ENCODE measurements at regions not wholly inside any gene's neighbourhood (a gene's known extent, or its start where the extent isn't known, plus 50 kb on each side); places are given as distances from the start of the nearest gene placed in this dataset.

DNA sequence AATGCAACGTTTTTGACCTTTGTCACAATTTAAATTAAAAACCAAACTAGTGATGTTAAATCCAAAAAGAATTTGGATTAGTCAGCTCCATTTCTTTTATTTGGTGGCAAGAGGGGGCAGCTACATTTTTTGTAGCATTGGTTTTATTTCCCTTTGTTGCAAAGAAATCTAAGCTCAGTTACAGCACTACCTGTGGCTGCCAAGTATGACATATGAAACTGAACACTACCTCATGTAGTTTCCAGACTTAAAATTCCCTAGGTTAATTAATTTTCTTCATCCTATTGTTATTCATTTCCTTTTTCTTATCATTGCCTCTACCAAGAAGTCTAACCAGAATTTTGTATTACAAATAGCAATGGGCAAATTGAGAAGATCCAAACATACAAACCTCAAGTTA, 393.5 kb downstream of the BRINP1 start:
- DNase-seq = no peak

DNA sequence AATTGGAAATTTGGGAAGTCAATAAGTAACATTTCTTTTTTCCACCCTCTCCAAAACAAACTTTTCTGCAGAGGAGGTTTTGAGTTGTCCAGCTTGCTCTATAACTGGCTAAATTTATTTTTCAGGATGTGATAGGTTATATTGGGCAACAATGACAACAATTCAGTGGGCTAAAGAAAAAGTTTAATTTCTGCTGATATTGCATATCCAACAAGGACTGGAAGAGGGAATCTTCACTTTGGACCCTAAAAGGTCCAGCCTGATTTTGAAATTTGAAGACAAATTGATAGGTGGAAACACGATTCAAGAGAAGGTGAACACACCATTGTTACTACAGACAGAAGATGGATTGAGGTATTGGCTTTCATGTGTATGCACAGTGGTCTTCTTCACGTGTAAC, 393.1 kb downstream of the BRINP1 start:
- DNase-seq = no peak

DNA sequence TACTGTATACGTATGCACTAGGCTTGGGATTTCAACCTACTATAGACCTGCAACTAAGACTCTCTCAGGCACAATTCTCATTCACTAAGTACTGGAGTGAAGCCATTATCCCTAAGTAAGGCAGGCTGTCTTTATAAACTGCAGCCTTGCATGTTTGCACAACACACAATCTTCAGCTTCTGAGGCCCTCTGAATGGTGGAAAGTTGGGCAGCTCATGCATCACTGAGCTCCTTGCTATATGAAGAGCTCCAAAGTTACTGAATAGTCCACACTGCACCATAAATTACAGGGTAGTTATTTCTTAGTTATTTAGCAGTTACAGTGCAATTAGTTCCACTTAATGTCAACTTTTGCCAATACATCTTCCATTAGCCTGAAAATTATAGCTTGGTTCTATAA, 384.6 kb downstream of the BRINP1 start:
- DNase-seq = no peak

DNA sequence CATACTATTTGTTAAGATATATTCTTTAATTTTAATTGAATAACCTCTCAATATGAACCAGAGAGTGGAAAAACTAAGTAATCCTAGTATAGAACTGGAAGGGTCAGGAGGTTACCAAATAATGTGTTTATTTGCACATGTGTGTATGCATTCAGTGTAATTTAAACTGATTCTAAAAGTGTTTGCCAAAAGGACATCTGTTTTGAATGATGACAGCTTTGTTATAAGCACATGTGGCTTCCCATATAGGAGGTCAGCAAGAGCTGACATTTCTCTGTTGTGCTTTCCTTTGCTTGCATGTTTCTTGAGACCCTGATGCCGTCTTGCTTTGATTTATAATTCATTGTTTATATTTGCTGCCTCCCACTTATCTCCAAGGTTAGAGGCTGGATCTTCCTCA, 383.4 kb downstream of the BRINP1 start:
- DNase-seq = no peak

DNA sequence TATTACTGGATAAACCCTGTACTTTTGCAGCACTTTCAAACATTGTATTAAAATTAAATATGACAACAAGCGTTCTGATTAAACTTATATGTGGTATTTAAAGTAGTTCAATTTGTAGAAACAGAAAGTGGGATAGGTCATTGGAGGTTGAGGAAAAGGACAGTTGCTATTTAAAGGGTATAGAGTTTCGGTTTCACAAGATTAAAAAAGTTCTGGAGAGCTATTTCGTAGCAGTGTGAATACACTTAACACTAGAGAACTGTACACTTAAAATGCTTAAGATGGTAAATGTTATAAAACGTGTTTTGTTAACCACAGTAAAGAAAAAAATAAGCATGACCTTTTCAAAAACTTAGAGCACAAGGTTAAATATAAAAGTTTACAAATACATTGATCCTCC, 382.1 kb downstream of the BRINP1 start:
- DNase-seq = no peak

DNA sequence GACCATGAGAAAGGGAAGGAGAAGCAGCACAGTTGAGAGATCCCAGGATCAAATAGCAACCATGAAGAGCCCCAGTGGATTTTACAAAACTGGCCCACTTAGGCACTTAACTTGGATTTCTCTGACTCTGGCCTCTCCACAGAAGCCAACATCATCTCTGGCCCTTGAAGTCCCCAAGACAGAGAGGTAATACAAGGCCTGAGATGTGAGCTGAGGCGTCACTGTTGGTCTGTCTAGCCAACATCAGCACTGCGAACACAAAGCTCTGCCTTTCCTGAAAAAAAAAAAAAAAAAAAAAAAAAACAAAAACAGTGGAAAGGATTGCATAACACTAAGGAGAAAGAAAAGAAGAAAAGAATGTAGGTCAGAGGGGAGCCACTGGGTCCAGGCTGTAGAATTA, 378.3 kb downstream of the BRINP1 start:
- no peak for DNase-seq

DNA sequence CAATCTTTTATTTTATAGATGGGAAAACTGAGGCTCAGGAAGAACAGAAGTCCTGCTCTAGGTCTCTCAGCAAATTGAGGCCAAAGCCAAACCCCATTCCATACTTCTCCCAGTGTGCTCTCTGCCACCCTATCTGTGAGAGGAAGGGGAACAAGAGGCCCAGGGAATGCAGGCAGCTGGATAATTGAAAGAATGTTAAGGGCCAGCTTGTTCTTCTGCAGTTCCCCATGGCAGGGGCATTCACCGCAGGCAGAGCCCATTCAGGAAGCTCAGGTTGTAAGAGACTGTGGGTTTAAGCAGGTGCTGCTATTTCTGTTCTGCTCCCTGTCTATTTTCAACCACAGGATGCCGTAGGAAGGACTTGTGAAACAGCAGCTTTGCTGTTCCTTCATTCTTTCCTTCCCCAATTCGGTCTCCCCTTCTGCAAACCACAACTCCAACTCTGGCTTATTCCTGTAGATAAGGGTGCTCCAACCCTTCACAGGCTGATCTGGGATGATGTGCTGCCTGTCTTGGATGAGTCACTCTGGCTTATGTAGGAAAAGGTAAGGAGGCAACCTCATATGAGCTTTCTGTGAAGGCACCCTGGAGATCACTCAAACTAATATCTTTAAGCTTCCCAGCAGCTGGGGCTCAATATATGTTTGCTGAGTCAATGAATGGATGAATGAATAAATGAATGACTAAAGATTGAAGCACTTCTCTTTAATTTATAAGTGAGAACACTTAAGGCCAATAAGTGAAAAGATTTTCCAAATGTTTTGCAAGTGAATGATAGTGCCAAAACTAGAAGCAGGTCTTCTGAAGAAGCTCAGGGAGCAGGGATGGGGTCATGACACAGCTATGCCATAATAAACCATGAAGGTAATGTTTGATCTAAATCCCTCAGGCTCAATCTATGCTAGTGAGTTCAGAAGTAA, 377.6 kb downstream of the BRINP1 start:
- DNase-seq = no peak

DNA sequence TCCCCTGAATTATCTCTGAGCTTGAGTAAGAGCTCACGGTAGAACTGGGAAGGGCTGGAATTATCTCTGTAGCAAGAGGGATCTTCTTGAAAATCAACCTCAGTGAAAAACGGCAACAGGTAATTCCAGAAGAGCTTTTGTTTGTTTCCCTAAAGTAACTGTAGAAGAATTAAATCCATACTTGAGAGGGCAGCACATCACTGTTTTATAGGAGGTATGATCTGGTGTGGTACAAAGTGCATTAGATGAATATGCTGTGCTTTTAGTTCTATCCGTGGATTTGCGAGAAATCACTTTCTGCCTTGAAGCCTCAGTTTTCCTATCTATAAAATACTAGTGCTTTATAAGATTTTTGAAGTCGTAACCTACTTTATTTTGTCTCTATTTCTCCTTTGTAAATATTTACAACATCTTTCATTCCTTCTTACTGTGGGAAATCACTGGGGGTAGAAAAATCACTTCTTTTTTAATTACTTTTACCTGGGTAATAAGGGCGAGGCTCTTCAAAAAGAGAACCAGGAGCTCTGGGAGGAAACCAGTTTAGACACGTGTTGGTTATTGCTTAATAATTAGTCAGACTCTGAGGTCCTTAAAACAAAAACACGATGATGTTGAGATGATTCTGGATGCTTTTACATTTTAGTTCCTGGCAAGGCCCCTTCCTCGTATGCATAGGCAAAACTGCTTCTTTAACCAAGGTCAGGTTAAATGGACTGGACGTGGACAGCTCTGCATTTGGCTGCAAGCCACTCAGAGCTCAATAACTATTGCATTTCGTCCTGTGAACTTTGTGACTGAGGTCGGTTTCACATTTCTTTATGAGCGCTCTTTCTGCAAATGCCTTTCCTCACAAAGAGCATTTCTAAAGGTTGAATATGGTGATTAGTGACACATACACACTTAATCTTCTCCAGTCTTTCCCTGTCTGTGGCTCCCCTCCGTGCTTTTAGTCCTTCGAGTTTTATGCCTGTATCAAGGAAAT, 376.1 kb downstream of the BRINP1 start:
- DNase-seq = no peak

DNA sequence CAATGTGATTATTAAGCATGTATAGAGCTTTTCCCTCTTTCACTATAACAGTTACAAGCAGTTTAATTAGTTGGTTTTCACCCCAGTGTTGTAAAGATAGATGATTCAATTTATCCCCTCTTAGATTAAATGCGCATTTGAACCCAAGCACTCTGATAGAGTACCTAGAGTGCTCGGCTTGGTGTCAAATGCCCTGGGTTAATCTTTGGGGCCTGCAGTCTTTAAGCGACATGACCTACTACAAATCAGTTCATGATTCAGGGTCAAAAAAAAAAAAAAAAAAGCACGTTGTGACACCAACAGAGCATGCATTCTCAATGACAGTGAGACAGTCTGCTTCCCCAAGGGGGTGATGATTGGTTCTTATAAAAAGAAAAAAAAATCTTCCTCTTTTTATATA, 375.3 kb downstream of the BRINP1 start:
- DNase-seq = no peak

DNA sequence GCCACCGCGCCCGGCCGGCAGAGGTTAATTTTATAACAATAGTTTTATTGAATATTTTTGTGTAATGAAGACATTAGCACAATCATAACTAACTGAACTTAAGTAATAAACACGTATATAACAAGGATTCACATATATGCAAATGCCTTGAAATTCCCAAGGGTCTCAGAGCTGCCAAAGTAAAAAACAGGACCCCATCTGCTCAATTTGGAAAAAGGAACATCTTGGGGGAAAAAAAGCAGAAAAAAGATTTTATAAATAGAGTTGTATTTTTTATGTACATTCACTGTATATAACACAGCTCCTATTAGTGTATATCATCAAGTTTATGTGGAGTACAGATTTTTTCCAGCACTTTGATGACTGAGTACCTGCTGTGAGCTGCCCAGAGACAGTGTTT, 366.7 kb downstream of the BRINP1 start:
- no peak for DNase-seq

DNA sequence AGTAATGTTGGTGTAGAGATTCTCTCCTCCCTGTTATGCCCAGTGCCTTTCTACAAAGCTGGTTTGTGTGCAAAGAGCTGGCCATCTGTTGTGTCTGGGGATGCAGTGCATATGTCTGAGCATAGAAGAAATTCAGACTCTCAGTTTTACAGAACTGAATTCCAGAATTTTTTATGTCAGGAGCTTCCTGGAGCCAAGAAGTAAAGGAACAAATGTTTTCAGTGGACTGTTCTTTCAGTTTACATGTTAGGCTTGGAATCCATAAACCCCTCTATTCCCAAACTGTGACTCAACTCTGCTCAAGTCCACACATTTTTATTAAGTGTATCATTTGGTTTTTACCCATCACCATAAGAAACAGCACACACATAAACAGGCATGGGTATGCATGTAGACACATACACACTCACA, 366.0 kb downstream of the BRINP1 start:
- no peak for DNase-seq

DNA sequence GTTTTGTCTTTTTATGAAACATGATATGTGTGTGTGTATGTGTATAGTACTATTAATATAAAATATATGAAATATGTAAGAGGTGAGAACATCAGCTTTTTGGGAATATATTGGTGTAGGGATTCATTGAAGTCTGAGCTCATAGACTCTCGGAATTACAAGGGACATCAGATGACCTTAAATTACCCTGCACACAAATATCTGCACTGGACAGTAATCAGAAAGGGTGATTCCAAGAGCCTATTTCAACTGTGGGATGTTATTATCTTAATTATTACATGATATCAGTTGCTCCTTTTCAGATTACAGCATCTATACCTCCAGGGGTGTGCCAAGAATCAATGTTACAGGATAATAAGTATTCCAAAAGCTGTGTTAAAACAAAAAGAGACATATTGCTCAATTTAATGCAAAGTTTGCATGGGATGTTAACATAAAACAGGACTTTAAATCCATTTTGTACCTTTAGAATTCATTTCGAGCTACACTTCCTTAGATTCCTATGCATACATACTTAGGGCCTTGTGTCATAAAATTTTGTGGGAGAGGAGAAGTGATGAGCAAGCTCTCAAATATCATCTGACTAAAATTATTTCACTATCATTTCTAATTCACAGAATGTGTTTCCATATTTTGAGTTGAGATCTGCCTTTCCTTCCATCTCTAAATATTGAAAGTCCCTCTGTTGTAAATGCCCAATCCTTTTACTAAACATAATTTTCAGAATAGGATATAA, 365.2 kb downstream of the BRINP1 start:
- DNase-seq = no peak

DNA sequence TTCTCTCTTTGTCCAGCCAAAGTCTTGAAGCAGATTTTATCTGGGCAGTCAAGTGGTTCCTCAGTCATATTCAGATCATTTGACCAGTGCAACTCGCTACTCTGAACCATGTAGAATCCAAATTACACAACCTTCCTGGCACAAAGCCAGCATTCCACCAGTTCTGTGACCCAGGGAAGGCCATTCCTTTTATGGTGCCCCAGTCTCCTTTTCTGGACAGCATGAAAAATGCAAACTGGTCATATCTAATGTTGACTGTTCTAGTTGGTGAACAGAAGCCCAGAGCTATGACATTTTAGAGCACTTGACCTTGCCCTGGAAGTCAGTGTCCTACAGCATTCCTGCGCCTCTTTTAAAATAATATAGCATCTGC, 364.6 kb downstream of the BRINP1 start:
- DNase-seq = no peak

DNA sequence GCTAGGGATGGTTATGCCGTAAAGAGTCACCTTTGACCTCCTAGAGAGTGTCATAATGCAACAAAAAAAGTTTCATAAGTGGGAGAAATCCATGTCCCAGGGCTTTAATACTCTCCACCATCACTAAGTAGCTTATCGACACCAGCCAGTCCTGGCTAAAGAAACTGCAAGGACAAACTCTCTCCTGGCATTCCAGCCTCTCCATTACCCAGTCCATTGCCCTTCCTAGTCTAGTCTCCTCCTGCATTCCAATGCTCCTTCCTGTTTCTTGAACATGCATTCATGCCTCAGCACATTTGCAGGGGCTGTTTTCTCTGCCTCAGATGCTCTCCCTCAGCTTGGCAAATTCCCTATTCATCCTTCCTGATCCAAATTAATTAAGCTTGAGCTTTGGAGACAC, 364.1 kb downstream of the BRINP1 start:
- no peak for DNase-seq

DNA sequence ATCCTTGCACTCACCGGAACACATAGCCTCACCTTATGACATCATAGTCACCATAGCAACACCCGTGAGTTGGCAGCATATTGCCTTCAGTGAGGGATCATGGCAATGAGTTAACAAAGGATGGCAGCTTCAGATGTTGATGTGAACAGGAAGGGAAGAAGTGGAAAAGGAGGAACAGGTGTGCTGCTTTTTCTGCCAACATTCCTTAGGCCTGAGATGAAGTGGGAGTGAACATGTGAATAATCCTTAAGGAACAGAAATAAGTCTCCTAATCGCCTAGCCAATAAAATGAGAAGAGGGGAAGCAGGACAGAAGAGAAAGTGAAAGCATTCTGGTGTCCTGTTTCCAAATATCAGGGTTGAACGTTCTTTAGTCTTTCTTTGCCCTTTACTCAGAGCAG, 360.0 kb downstream of the BRINP1 start:
- no peak for DNase-seq

DNA sequence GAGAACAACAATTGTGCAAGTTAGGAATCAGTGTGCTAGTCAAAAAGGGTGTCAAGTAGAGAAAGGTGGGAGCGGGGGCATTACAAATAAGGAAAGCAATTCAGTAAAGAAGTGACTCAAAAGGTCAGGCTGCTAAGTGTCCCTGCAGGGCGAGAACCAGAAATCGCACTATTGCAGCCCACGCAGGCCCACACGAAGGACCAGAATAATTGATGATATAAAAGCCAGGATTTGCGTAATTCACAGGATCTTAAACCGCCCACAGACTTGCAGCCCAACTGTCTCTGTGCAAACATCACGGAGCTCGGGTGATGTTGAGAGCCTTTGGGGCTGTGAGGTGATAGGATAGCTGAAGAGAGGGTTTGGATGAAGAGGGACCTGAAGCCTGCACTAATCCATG, 349.0 kb downstream of the BRINP1 start:
- no peak for DNase-seq

DNA sequence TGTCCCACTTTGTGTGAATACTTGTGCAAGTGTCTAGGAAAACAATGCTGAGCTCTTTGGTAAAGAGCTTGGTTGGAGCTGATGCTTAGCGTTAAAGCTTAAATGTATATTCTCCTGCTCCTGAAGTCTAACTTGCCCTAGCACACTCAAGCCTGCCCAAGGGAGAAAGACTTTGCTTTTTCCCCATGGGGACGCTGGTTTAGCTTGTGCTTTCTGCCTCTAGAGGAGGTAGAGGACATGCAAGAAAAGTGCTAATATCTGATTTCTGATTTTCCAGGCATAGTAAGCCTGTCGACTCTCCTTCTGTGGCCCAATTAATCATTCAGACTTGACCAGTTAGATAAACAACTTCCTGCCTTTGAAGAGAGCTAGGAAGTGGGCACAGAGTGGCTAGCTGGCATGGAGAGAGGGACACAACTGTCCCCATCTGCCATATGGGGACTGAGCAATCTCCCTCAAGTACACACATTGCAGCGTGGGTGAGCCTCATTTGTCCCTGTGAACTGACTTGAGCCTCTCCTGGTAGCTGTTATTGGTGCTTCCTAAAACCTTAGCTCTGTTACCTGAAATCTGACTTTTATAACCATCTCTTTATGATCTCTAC, 348.4 kb downstream of the BRINP1 start:
- DNase-seq = no peak

DNA sequence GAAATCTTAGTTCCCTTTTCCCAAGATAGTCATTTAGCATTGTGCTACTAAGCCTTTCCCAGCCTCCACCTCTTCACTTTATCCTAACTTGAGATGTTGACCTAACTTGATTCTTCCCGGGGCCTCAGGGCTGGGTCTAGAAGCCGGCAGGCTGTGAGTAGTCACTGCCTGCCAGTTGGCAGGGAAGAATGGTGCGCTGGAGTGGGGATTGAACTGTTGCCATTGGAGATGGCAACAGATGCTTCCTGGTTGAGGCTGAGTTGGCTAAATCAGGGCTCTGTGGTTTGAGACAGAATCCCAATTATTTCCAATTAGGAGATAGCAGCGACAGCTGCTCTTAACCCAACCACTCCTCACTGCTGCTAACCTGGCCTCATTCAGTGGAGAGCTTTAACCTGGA, 343.1 kb downstream of the BRINP1 start:
- DNase-seq = no peak

DNA sequence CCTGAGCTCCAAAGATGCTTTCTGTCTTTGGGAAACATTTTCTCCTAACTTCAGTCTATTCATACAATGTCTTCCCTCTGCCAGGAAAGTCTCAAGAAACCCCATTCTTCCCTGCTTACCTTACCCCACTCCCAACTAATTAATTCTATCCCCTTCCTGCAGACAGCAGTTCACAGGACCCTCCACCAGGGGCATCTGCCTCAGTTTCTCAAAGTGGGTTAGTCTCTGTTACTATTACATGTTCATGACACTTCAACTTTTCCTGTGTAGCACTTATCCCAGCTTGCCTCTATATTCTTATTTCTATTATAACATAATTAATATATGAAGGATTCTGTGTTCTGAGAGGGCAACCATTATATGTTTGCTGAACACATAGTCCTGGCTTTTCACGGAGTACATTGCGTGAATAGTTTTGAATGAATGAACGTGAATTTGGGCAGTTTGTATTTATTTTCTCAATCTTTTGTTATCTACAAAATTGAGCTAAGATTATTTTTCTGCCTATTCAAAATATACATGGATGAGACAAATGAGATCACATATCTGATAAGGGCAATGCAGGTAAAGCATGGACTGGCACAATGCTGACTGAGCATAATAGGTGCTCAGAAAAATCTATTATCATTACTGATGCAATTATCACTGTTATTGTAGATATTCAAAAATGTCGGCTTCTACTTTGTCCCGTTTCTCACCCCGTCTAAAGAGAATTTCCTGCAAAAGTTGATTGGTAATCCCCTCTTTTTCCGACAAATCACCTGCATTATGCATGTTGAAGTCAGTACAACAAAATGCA, 341.1 kb downstream of the BRINP1 start:
- no peak for DNase-seq

DNA sequence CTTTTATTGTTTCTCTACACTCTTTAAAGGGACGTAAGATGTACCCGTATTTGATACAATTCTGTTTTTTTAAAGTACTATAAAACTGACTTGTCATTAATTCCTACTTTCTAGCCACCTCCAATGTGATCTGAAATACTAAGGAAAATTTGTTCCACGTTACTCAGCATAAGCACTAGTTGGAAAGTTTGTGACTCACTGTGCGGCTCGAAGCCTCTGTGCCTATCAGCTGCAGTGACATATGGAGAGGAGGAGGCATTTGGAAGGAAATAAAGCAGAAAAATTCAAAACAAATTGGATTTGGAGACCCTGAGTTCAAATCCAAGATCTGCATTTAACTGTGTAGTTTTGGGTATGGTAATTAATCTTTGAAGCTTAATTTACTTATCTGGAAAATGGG, 339.3 kb downstream of the BRINP1 start:
- DNase-seq = no peak

DNA sequence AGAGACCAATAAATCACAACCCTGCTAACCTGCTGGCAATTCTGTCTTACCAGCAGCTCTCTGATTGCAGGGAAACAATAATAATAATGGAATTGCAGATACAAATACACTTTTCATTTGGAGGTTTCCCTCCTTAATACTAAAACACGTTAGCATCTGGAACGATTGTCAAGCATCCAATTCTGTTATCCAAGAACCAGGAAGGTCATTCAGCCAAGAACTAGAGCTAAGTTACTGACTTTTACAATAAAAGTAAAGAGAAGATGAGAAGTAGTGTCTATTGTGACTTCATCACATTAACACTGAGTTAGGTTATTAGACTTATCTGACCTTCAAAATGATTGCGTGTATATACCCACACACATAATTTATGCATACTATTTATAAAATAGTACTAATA, 335.6 kb downstream of the BRINP1 start:
- no peak for DNase-seq

DNA sequence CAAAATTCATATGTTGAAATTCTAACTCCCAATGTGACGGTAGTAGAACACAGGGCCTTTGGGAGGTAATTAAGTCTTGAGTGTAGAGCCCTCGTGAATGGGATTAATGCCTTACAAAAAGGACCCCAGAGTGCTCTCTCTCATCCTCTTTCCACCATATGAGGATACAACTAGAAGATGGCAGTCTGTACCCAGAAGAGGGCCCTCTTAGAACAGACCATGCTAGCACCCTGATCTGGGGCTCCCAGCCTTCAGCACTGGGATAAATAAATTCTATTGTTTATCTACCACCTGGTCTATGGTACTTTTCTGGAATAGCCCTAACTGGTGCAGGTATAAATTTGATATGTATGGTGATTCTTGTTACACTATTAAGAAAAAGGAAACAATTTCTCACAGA, 332.3 kb downstream of the BRINP1 start:
- DNase-seq = no peak
